Activated naive CD8-positive, alpha-beta T cell treated with anti-CD3 and anti-CD28 coated beads for 36 hours (primary cell): ENCODE measurements at regions not wholly inside any gene's neighbourhood (a gene's known extent, or its start where the extent isn't known, plus 50 kb on each side); places are given as distances from the start of the nearest gene placed in this dataset.
A peak's percentile ranks its signal among the peaks of the same experiment; 100 is the strongest.

ENCODE experiments used
- DNase-seq: peaks from one replicate; pipeline ENCODE4 v3.0.0; 2021
- H3K27ac Mint-ChIP-seq: one replicate; pipeline ENCODE4 v1.8.0; 2022; ENCODE audit warnings: mild to moderate bottlenecking, moderate library complexity, mixed read lengths
- H3K27me3 Mint-ChIP-seq: one replicate; pipeline ENCODE4 v1.8.0; 2022; ENCODE audit warnings: mild to moderate bottlenecking, mixed read lengths
- H3K36me3 Mint-ChIP-seq: one replicate; pipeline ENCODE4 v1.8.0; 2021; ENCODE audit warnings: mild to moderate bottlenecking, mixed read lengths
- H3K4me1 Mint-ChIP-seq: one replicate; pipeline ENCODE4 v1.8.0; 2021; ENCODE audit warnings: mixed read lengths
- H3K4me3 Mint-ChIP-seq: one replicate; pipeline ENCODE4 v1.8.0; 2022; ENCODE audit warnings: mild to moderate bottlenecking, moderate library complexity, mixed read lengths
- H3K9me3 Mint-ChIP-seq: one replicate; pipeline ENCODE4 v1.8.0; 2022; ENCODE audit warnings: mixed read lengths

- H3K4me1 Mint-ChIP-seq: no peaks in the 10 kb centered on the region
- H3K27ac Mint-ChIP-seq: no peak overlapping the region
- peaks cover 3% of the 10 kb centered on the region for H3K9me3 Mint-ChIP-seq
- H3K36me3 Mint-ChIP-seq: no peaks in the 10 kb centered on the region
- H3K27me3 Mint-ChIP-seq: peaks cover 3% of the 10 kb centered on the region
- H3K4me3 Mint-ChIP-seq: no peak overlapping the region
- DNase-seq: no peak
Observed at GRCh38 chr10:61298194-61298593, 155.0 kb downstream of the TMEM26 start.

- peaks cover 7% of the 10 kb centered on the region for H3K27me3 Mint-ChIP-seq
- H3K4me3 Mint-ChIP-seq: no peak overlapping the region
- no peaks in the 10 kb centered on the region for H3K4me1 Mint-ChIP-seq
- H3K27ac Mint-ChIP-seq: no peak overlapping the region
- no peaks in the 10 kb centered on the region for H3K36me3 Mint-ChIP-seq
- H3K9me3 Mint-ChIP-seq: peaks cover 3% of the 10 kb centered on the region
- DNase-seq: no peak
Observed at GRCh38 chr10:61296161-61296560, 157.0 kb downstream of the TMEM26 start.

- H3K27me3 Mint-ChIP-seq: peaks cover 4% of the 10 kb centered on the region
- H3K4me1 Mint-ChIP-seq: no peaks in the 10 kb centered on the region
- peaks cover 3% of the 10 kb centered on the region for H3K9me3 Mint-ChIP-seq
- H3K36me3 Mint-ChIP-seq: no peaks in the 10 kb centered on the region
- no peak overlapping the region for H3K27ac Mint-ChIP-seq
- DNase-seq: no peak
- H3K4me3 Mint-ChIP-seq: no peak overlapping the region
Observed at GRCh38 chr10:61294131-61294530, 159.1 kb downstream of the TMEM26 start.

- H3K4me1 Mint-ChIP-seq: peaks cover 15% of the 10 kb centered on the region
- peaks cover 2% of the 10 kb centered on the region for H3K9me3 Mint-ChIP-seq
- peaks cover 4% of the 10 kb centered on the region for H3K27me3 Mint-ChIP-seq
- H3K27ac Mint-ChIP-seq: no peak overlapping the region
- H3K4me3 Mint-ChIP-seq: no peak overlapping the region
- H3K36me3 Mint-ChIP-seq: no peaks in the 10 kb centered on the region
- DNase-seq: no peak
Observed at GRCh38 chr10:61289813-61290212, 163.4 kb downstream of the TMEM26 start.

GRCh38 chr10:61286686-61287085 lies 166.5 kb downstream of the TMEM26 start:
- H3K9me3 Mint-ChIP-seq: peaks cover 2% of the 10 kb centered on the region
- peaks cover 17% of the 10 kb centered on the region for H3K4me1 Mint-ChIP-seq
- H3K4me3 Mint-ChIP-seq: no peak overlapping the region
- H3K27me3 Mint-ChIP-seq: no peaks in the 10 kb centered on the region
- DNase-seq: no peak
- H3K27ac Mint-ChIP-seq: peak overlapping the region; percentile 2
- no peaks in the 10 kb centered on the region for H3K36me3 Mint-ChIP-seq

GRCh38 chr10:61285749-61286148 lies 167.4 kb downstream of the TMEM26 start:
- H3K9me3 Mint-ChIP-seq: peaks cover 2% of the 10 kb centered on the region
- peaks cover 17% of the 10 kb centered on the region for H3K4me1 Mint-ChIP-seq
- H3K27ac Mint-ChIP-seq: no peak overlapping the region
- no peaks in the 10 kb centered on the region for H3K36me3 Mint-ChIP-seq
- H3K27me3 Mint-ChIP-seq: no peaks in the 10 kb centered on the region
- H3K4me3 Mint-ChIP-seq: no peak overlapping the region
- DNase-seq: no peak

- H3K4me3 Mint-ChIP-seq: peak overlapping the region; percentile 25
- no peaks in the 10 kb centered on the region for H3K36me3 Mint-ChIP-seq
- peaks cover 17% of the 10 kb centered on the region for H3K4me1 Mint-ChIP-seq
- H3K27me3 Mint-ChIP-seq: no peaks in the 10 kb centered on the region
- no peak for DNase-seq
- H3K9me3 Mint-ChIP-seq: peaks cover 2% of the 10 kb centered on the region
- H3K27ac Mint-ChIP-seq: no peak overlapping the region
Observed at GRCh38 chr10:61284222-61284890, 168.8 kb downstream of the TMEM26 start.

- no peak overlapping the region for H3K4me3 Mint-ChIP-seq
- H3K27me3 Mint-ChIP-seq: no peaks in the 10 kb centered on the region
- peaks cover 17% of the 10 kb centered on the region for H3K4me1 Mint-ChIP-seq
- H3K9me3 Mint-ChIP-seq: peaks cover 2% of the 10 kb centered on the region
- H3K27ac Mint-ChIP-seq: no peak overlapping the region
- no peak for DNase-seq
- H3K36me3 Mint-ChIP-seq: no peaks in the 10 kb centered on the region
Observed at GRCh38 chr10:61283481-61284221, 169.5 kb downstream of the TMEM26 start.

- Mint-ChIP-seq H3K36me3 (no peaks in the 10 kb centered on the region), H3K27ac (no peak overlapping the region), H3K27me3 (no peaks in the 10 kb centered on the region), H3K4me3 (no peak overlapping the region), H3K4me1 (peaks cover 16% of the 10 kb centered on the region), H3K9me3 (peaks cover 2% of the 10 kb centered on the region)
- DNase-seq: no peak
Observed at GRCh38 chr10:61283066-61283465, 170.1 kb downstream of the TMEM26 start.

GRCh38 chr10:61280303-61280702 lies 172.9 kb downstream of the TMEM26 start:
- no peak overlapping the region for H3K27ac Mint-ChIP-seq
- H3K27me3 Mint-ChIP-seq: no peaks in the 10 kb centered on the region
- peaks cover 2% of the 10 kb centered on the region for H3K4me1 Mint-ChIP-seq
- H3K36me3 Mint-ChIP-seq: no peaks in the 10 kb centered on the region
- H3K9me3 Mint-ChIP-seq: no peaks in the 10 kb centered on the region
- H3K4me3 Mint-ChIP-seq: no peak overlapping the region
- DNase-seq: no peak

- H3K27ac Mint-ChIP-seq: no peak overlapping the region
- no peak for DNase-seq
- H3K4me1 Mint-ChIP-seq: peaks cover 2% of the 10 kb centered on the region
- no peaks in the 10 kb centered on the region for H3K27me3 Mint-ChIP-seq
- H3K9me3 Mint-ChIP-seq: no peaks in the 10 kb centered on the region
- H3K36me3 Mint-ChIP-seq: no peaks in the 10 kb centered on the region
- no peak overlapping the region for H3K4me3 Mint-ChIP-seq
Observed at GRCh38 chr10:61279400-61279799, 173.8 kb downstream of the TMEM26 start.

GRCh38 chr10:61278556-61278955 lies 174.6 kb downstream of the TMEM26 start:
- H3K36me3 Mint-ChIP-seq: no peaks in the 10 kb centered on the region
- no peak for DNase-seq
- no peak overlapping the region for H3K27ac Mint-ChIP-seq
- no peaks in the 10 kb centered on the region for H3K4me1 Mint-ChIP-seq
- H3K27me3 Mint-ChIP-seq: no peaks in the 10 kb centered on the region
- no peak overlapping the region for H3K4me3 Mint-ChIP-seq
- H3K9me3 Mint-ChIP-seq: no peaks in the 10 kb centered on the region

- Mint-ChIP-seq H3K27ac (no peak overlapping the region), H3K4me3 (no peak overlapping the region), H3K27me3 (no peaks in the 10 kb centered on the region), H3K9me3 (no peaks in the 10 kb centered on the region), H3K4me1 (no peaks in the 10 kb centered on the region), H3K36me3 (no peaks in the 10 kb centered on the region)
- DNase-seq: no peak
Observed at GRCh38 chr10:61272781-61273180, 180.4 kb downstream of the TMEM26 start.

GRCh38 chr10:61271127-61271780 lies 181.9 kb downstream of the TMEM26 start:
- no peaks in the 10 kb centered on the region for H3K36me3 Mint-ChIP-seq
- no peaks in the 10 kb centered on the region for H3K27me3 Mint-ChIP-seq
- H3K27ac Mint-ChIP-seq: no peak overlapping the region

GRCh38 chr10:61263518-61263917 lies 189.7 kb downstream of the TMEM26 start:
- no peak for DNase-seq
- peaks cover 5% of the 10 kb centered on the region for H3K9me3 Mint-ChIP-seq
- no peak overlapping the region for H3K27ac Mint-ChIP-seq
- peaks cover 8% of the 10 kb centered on the region for H3K27me3 Mint-ChIP-seq
- no peaks in the 10 kb centered on the region for H3K36me3 Mint-ChIP-seq
- no peaks in the 10 kb centered on the region for H3K4me1 Mint-ChIP-seq
- H3K4me3 Mint-ChIP-seq: no peak overlapping the region

More at GRCh38 chr10:61271127-61271780, 181.9 kb downstream of the TMEM26 start:
- H3K9me3 Mint-ChIP-seq: no peaks in the 10 kb centered on the region
- no peaks in the 10 kb centered on the region for H3K4me1 Mint-ChIP-seq
- no peak overlapping the region for H3K4me3 Mint-ChIP-seq
- no peak for DNase-seq
